HG02610 (cell line): ENCODE measurements at regions not wholly inside any gene's neighbourhood (a gene's known extent, or its start where the extent isn't known, plus 50 kb on each side); places are given as distances from the start of the nearest gene placed in this dataset.
"Not testable (repeated sequence)": the region's sequence is repeated elsewhere in the genome, so short reads cannot be mapped to it uniquely, and the experiment has no call there.

Experiments
- ATAC-seq: cut with Tn5 transposase; IDR thresholded peaks from one replicate; pipeline ENCODE4 v1.9.1; 2021; ENCODE audit warnings: mild to moderate bottlenecking, moderate library complexity; ENCODE audit not compliant: unreplicated experiment

DNA sequence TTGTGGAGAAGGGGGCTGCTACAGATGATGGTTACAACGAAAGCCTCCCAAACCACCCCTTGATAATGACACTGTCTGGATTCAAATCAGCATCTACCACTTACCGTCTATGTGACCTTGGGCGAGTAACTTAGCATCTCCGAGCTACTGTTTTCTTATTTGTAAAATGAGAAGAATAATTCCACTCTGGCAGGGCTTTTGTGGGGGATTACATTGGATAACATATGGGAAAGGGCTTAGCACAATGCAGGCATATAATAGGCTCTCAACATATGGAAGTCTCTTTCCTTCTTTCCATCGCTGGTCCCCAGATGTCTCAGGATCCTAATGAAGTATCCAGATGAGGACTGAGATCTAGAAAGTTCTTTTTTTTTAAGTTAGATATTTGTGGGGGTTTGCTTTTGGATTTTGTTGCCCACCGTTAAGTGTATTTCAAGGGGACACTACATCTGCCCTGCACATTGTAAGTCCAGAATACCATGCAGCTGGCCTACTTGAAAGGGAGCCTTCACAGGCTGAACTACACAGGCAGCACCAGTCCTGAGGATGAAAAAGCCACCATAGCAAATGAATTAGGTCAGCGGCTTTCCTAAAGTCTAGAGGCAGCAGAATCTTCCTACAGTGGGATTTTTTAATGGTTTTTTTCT lies 172.2 kb upstream of the IRF2BP2 start:
- no peak for ATAC-seq

DNA sequence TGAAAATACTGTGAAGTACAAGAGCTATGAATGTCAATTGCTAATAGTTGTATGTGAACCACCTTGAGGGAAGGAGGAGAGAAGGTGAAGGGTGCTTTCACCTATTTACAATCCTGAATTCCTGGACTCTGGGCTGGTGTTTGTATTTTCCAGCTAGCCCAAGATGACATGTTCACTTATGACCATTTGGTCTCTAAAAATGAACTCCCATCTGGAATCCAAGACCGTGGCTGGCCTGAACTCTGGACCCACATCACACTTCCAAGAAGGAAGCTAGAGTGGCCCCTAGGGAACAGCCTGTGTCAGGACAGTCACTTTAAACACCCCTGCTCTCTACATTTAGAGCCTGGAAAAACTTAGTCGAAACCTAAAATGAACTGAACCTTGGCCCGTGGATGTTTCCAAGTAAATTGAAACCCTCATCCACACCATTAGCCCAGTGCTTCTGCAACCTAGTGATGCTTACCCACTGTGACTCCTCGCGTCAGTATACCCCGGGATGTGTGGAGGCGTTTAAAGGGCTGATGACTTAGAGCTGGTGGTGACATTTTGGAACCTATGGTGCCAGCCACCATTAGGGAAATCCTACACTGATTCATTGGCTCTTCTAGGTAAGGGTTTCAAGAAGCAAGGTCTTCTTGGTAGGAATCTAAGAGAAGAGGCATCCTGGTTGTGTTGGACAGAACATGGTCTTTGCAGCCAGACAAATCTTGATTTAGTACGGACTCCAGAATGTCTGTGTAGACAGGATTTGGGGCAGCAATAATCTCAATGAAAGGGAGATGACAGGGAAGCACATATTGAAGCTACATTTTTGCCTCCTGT lies 171.5 kb upstream of the IRF2BP2 start:
- ATAC-seq = no peak

DNA sequence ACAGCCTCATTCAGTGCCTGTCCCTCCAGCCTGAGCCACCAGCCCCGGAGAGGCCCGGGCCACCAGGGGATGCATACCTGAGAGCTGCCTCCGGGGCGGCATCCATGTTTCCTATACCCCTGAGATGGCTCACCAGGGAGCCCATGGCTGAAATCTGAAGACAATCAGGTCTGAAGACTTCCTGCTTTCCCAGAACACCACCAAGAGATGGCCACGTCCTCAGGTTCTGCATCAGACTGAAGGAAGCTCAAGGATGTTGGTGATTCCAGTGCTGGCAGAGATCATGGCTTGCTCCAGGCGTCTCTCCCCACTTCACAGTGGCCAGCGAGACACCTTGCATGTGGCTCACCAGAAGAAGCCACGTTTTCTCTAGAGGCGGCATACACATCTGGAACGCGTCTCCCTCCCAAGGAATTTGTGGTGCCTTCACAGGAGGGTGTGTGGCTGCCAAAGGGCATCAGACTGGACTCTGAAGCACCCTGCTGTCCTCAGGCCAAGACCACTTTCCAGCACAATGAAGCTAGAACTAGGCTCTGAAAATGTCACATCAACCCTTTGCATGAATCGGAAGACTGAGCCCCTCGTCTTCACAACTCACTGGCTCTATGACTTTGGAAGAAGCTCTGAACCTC lies 170.7 kb upstream of the IRF2BP2 start:
- ATAC-seq = no peak

DNA sequence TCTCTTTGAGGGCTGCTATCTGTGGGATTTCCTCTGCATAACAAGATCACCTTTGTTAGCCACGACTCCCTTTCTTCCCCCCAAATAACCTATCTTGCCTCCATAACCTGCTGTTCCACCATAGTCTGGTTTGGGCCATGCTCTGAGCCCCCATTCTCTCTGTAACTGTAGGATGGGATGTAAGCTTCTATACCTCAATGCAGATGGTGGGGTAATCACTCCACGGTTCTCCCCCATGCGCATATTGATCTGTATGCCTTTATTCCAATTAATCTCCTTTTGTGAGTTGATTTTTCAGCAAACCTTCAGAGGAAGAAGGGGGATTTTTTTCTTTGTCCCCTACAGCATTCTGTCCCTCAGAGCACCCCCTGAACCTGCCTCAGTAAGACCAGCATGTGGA lies 170.1 kb upstream of the IRF2BP2 start:
- no peak for ATAC-seq

DNA sequence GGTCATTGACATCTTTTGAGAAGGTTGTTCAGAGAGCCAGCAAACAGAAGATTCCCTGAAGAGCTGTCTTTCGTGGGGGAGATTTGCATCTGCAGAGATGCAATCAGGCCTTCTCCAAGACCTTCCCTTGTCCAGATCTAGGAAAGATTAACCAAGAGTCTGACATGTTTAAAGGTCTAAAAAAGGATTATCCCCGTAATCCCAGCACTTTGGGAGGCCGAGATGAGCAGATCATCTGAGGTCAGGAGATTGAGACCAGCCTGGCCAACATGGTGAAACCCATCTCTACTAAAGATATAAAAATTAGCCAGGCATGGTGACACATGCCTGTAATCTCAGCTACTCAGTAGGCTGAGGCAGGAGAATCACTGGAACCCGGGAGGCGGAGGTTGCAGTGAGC lies 169.6 kb upstream of the IRF2BP2 start:
- ATAC-seq = not testable (repeated sequence)

DNA sequence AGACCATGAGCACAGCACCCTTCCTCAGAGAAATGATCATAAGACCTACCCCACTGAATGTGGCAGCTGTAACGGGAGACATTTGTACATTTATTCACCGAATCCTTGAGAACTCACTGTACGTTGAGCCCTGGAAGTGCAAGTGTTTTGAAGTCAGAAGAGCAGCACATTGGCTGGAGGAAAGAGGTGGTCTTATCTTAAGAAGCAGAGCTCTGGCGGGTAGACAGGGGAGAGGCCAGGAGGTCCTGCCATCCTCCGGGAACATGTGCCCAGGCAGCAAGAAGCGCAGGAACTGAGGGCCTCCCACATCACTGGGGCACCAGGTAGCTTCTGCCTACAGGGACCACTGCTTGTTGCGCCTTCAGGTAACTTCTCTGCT lies 169.2 kb upstream of the IRF2BP2 start:
- ATAC-seq = no peak

DNA sequence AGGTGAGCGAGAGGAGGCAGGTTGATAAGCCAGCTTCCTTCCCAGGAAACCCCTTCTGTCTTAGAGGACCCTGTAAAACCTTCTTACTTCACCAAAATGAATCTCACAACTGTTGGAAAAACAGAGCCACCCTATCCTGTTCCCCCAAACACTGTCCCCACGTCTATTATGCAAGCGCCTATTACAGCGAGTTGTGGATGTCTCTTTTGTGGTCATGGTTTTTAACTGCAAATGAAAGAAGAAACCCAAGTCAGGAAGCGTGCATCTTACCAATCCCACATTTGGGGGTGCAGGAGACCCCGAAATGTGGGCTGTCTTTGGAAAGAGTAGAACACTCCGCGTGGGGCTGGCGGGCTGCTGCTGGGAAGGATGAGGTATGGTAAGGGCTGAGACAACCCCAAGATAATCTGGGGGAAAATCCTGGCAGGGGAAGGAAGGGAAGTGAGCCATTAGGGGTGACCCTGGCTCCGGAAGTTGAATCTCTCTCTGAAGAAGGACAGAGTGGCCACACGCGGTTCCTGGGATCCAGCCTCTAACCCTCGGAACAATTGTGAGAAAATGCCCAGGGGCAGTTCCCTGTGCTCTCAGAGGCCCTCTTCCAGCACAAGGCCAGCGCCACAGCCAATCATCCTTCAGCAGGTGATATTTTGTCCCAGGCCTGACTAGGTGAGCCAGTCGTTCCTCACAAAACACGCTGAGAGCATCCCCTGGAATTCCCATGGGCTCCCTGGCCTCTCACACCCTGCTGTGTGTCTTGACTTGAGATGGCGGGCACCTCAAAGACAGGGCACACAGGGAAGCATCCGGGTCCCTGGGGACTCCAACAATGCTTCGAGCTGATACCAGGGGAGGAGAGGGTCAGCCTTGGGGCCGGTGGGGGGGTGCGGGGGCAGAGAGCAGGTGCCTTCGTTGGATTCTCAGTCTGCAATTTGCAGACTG lies 168.5 kb upstream of the IRF2BP2 start:
- ATAC-seq = no peak

DNA sequence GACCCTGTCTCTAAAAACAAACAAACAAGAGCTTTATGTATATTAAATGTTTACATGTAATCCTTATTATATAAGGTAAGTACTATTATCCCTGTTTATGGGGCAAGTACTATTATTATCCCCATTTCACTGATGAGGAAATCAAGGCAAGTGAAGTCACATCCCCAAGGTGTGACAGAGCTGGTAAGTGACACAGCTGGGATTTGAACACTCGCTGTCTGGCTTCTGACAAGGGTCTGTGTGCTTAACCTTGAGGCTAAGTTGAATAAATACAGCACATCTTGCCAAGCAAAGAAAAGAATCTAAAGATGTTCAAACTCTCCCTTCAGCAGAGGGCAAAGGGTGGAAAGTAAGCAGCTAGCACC lies 167.9 kb upstream of the IRF2BP2 start:
- no peak for ATAC-seq

DNA sequence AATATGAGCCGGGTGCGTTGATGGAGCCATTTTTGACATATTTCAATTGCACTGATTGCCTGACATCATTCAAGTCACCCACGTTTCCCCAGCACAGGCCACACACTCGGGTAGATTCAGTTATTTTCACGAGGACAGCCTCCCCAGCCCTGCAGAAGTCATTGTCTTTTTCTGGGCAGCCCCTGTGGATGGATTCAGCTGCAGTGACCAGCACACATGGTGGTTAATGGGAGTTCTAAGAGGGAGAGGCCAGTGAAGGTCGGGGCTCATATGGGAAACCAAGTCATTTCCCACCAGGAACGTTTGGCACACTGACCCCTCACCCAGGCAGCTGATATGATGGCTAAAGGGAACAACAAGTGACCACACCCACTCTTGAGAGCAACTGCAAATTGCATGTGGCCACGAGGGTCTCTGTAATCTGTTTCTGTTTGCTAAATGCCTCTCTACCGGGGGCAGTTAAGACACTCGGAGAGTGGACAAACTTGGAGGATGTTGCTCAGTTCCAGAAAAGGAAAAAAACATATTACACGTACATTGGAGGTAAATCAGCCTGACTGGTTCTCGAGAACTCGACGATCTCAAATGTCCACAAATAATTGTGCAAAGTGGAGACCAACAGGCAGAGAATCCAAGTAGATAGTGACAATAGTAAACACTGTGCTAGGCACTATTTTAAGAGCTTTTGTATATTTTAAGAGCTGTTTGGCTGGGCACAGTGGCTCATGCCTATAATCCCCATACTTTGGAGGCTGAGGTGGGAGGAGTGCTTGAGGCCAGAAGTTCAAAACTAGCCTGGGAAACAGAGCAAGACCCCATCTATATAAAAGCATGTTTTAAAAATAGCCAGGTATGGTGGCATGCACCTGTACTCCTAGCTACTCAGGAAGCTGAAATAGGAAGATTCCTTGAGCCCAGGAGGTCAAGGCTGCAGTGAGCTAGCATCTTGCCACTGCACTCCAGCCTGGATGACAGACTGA lies 167.2 kb upstream of the IRF2BP2 start:
- ATAC-seq = no peak

DNA sequence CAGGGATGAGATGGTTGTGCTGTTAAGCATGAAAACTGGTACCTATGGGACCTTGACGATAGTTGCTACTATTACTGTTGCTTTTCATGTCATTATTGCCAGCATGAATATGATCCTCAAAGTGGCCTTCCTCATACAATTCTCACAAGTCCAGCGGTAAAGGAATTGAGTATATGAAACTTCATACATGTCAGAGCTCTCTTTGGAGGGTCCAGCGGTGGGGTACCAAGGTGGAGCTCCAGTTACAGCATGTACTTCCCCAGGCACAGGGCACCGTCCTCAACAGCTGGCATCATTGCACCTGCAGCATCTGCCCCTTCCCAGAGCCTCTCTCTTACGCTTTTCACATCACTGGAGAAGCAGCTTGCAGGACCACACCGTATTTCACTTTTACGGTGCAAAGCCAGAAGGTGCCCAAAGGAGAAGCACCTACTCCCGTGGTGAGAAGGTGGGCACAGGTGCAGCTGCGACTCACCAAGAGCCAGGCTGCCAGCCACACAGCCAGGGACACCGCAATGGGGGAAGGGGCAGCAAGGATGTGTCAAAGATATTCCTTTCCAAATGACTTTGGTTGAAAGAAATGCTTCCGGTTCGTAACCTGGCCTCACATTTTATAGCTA lies 166.4 kb upstream of the IRF2BP2 start:
- ATAC-seq = no peak

DNA sequence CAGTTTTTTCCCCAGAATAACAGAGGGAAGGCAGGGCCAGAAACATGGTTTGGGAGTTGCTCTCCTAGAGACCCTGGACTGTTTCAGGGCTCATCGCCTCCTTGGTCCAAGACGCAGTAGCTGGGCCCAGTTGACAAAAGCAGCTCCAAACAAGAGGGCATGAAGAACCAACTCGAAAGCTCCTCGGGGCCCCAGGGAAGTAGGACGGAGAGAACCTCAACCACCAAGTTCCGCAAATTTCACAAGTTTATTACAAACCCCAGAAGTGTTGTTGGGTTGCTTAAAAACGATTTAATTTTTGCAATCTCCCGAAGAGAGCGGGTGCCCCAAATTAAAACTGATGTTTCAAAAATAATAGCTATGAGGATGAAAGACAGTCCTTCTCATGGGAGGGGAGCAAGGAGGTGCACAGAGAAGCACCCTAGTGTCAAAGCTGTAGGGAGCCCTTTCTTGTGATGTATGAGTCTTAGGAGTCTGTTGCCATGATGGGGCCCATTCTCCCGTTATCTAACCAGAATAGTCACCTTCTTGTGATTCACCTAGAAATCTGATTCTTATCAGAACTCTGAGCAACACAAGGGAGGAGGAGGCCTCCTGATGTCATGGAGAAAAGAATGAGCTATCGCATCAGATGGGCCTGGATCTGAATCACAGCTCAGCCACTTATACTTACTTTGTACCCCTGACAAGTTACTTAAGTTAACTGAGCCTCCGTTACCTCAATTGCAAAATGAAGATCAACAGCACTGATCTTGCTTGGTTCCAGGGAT lies 165.7 kb upstream of the IRF2BP2 start:
- no peak for ATAC-seq

DNA sequence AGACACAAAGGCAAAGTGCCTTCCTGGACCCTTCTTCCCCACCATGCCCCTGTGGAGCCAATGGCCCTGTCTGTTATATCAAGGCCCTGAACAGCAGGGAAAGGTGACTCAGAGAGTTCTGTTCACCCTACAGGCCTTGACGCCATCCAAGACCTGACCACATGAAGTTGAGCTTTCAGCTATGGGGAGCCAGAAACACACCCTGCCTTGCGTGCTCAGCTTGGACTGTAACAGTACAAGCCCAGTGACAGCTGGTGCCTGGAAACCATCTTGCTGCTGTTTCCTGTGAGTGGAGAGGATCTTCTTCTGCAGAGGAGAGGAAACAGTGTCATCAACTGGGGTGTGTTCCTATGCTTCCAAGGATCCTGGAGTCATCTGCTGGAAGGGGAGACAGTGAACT lies 165.0 kb upstream of the IRF2BP2 start:
- ATAC-seq = no peak

DNA sequence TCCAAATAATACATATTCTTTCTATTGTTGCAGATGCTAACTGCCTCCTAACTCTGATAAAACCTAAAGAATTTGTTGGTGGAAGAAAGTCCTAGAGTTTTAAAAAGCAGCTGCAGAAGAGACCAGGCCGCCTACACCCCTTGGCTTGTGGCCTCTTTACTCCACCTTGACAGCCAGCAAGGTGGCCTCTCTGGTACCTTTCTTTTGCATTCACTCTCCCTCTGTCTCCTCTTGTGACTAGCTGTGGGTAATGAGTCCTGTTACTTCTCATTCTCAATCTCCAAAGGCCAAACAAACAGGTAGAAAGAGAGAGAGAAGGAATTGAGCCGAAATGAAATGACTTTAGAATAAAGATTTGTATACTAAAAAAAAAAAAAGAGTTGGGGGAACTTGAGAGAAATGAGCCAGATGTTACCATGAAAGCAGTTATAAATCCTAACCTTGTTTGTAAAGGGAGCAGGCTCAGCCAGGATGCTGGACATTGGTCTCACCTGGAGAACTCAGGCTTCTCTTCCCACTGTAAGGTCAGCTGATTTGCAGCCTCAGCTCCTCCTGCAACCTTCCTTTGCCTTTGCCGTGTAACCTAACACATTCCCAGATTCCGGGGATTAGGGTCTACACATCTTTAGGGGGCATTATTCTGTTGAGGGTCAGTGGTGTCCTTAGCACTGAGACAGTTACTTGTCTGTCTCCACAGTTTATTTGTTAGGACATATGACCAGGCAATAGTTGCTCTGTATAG lies 164.1 kb upstream of the IRF2BP2 start:
- ATAC-seq = no peak

DNA sequence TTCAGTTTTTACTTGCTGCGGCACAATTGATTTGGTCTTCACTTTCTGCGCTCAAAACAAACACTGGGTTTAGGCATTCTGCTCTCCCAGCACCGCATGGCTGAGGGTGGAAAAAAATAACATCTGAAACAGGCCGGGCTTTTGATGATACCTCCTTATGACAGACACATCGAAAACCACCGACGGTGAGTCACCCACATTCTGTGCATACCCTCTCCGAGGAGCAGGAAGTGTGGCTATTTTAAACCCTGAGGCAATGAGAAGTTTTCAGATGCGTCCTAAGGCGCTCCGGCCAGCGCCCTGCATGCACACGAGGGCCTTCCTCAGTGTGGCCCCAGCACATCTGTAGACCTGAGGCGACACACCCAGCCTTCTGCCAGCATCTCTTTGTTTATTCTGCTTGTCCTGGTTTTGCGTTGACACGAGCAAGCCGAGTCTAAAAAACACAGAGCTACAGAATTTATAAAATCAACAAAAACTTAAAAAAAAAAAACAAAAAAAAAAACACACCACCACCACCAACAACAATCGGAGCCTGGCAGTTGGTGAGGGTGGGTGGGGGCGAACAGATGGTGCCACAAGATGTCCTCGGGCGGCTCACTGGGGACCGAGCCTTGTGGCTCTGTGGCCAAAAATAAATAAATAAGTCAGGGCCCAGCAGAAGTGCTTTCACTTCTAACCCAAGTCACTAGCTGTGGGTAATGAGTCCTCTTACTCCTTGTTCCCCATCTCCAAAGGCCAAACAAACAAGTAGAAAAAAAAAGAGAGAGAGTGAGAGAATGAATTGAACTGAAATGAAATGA lies 162.6 kb upstream of the IRF2BP2 start:
- peak; percentile 79 for ATAC-seq

DNA sequence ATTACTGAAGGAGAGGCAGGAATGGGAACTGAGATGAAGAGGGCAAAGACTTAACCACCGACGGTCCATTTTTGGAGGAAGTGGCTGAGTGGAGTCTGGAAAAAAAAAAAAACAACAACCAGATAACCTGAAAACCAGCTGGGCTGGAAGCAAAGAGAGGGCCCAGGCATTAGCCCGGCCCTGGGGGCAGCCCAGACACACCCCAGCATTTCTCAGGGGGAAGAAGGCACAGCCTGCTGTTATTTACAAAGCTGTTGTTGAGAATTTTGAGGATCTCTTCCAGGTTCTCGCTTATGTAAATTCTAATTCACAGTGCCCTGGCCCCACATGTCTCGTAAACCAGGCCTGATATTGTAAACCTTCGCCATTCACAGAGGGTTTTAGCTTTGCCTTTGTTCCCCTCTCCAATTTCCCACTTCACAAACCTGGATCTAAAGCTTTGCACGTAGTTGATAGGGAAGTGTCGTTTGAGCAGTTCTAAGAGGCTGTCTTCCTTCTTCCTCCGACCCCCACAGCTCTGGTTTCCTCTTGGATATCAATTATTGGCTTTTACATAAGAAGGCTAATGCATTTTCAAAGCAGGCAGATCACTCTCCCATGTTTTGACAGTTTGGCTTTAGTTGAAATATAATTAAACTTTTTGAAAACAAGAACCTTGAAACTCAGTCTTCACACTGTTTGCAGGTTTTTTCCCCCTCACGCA lies 161.8 kb upstream of the IRF2BP2 start:
- no peak for ATAC-seq

DNA sequence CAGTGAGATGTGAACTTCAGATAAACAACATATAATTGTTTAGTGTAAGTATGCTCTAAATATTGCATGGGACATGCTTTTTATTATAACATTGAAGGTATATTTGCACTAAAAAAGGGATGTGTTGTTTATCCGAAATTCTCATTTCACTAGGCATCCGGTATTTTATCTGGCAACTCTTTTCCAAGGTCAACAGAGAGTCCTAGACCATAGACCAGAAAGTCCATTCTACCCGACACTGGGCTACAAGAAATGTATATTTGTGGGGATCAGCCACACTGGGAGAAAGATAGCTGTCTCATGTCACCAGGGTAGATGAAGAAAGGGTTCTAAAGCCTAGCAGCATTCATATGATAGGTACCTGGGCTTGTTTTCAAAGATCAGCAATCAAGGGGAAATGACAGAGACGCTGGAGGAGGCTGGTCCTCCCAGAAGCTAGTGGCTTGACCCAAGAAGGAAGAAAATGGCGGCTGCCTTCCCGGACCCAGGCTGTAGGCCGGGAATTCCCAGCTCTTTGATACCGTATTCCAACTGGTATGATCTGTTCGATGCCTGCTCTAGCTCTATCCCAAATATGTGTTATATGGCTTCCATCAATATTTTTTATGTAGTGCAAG lies 161.1 kb upstream of the IRF2BP2 start:
- ATAC-seq = no peak
